ENCODE measurements at regions not wholly inside any gene's neighbourhood (a gene's known extent, or its start where the extent isn't known, plus 50 kb on each side); places are given as distances from the start of the nearest gene placed in this dataset.

DNA sequence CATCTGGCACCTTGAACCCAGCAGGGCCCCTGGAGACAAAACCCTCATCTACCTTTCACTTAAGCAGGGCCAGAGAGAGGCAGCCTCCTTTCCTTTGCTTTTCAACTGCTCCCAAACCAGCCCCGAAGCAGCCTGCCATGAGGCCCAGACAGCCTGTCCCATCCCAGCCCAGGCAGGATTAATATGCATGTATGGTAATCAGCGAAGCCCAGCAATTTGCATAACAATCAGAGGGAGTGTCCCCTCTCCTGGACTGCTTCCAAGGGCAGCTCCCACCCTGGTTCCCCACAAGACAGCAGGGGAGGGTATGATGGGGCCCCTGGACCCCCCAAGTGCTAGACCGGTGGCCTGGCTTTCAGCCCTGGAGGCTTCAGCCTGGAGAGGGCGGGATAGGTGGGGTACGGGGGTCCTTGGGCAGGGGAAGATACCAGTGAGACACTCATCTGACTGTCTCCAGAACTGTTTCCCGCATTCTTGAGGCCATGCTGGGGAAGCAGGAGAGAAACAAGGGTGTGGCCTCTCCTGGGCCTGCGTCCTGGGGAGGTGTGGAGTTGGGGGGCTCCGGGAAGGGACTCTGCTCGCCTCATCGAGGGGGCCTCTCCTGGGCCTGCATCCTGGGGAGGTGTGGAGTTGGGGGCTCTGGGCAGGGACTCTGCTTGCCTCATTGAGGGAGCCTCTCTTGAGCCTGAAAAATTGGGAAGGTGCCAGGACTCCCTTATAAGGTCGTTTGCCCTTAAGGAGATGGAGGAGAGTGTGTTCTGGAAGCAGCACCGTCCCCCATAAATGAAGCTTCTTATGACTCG lies 93.2 kb upstream of the PRR5 start:
- Histone ChIP-seq H3K4me1 (no peaks in the 10 kb centered on the region), H3K27ac (no peak overlapping the region), H3K9me3 (no peaks in the 10 kb centered on the region), H3K36me3 (no peaks in the 10 kb centered on the region), H3K4me3 (replicated peaks in 1 of 3) (no peak overlapping the region), H3K27me3 (no peaks in the 10 kb centered on the region)
- TF ChIP-seq, protein P1, sequence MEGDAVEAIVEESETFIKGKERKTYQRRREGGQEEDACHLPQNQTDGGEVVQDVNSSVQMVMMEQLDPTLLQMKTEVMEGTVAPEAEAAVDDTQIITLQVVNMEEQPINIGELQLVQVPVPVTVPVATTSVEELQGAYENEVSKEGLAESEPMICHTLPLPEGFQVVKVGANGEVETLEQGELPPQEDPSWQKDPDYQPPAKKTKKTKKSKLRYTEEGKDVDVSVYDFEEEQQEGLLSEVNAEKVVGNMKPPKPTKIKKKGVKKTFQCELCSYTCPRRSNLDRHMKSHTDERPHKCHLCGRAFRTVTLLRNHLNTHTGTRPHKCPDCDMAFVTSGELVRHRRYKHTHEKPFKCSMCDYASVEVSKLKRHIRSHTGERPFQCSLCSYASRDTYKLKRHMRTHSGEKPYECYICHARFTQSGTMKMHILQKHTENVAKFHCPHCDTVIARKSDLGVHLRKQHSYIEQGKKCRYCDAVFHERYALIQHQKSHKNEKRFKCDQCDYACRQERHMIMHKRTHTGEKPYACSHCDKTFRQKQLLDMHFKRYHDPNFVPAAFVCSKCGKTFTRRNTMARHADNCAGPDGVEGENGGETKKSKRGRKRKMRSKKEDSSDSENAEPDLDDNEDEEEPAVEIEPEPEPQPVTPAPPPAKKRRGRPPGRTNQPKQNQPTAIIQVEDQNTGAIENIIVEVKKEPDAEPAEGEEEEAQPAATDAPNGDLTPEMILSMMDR (IDR thresholded peaks at IDR 0.05): no peak
- no peak for TF ChIP-seq POLR2A (IDR thresholded peaks at IDR 0.05)
- 36 to 49% methylated on average over 10 of the region's 13 CpGs for WGBS, 2 donors
- intact Hi-C loops (cut with DNase I): no loop called here
- DNase-seq: no peak

DNA sequence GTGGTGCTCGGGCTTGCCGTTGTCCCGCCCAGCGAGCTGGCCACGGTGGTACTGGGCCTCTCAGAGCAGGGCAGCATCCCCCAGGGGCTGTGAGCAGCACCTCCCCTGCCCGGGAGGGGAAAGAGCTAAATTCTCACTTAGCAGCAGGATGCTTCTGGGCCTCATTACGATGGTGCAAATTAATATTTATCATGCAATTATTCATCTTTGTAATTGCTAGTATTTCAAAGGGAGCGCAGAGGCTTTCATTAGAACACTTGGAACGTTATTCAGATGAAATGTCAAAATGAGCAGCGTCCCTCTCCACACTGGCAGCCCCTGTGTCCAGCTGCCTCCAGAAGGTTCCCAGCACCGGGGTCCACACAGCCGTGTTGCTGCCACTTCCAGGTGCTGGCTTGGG lies 95.9 kb upstream of the PRR5 start:
- H3K27ac ChIP-seq: no peak overlapping the region
- TF ChIP-seq POLR2A (IDR thresholded peaks at IDR 0.05): no peak
- TF ChIP-seq, protein P1 (IDR thresholded peaks at IDR 0.05): no peak
- no peak overlapping the region for H3K4me3 ChIP-seq (replicated peaks in 1 of 3)
- WGBS, 2 donors: 66 to 67% methylated on average over 10 to 12 of the region's 12 CpGs
- H3K9me3 ChIP-seq: no peaks in the 10 kb centered on the region
- intact Hi-C loops (cut with DNase I): no loop called here
- H3K27me3 ChIP-seq: no peaks in the 10 kb centered on the region
- DNase-seq: no peak
- H3K4me1 ChIP-seq: no peaks in the 10 kb centered on the region
- no peaks in the 10 kb centered on the region for H3K36me3 ChIP-seq

DNA sequence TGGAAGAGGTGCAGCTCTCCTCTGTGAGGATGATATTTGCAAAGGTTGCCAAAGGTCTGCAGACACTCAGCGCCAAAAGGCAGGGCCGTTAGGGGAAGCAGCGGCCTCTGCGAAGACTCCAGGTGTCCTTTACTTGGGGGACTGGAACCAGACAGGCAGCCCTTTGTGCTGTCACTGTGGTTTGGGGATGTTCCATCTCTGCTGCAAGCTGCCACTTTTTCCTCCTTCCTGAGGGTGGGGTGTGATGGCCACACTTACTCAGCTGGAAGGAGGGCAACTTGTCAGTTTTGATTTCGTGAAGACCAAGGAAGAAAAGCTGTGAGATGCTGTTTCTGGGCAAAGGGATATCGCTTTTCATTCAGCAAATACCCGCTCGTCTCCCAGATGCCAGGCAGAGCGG lies 96.5 kb upstream of the PRR5 start:
- no peaks in the 10 kb centered on the region for H3K27me3 ChIP-seq
- no peak for DNase-seq
- WGBS, 2 donors: 70 to 73% methylated on average over 7 to 9 of the region's 9 CpGs

DNA sequence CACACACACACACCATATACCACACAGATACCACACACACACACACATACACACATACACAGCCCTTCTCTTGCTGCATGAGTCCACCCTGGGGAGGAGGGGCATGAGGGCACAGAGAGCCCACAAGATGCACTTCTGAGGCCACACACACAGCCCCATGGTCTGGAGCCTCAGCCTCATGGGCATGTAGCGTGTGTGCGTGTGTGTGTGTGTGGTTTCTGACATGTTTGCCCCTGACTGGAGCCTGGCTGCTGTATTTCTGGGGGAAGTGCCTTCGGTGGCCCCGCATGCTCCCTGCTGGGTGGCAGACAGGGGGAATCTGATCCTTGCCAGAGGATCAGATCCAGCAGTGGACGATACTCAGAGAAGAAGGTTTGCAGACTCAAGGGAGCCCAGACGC lies 97.0 kb upstream of the PRR5 start:
- Histone ChIP-seq H3K27me3 (no peaks in the 10 kb centered on the region), H3K27ac (no peak overlapping the region), H3K4me3 (replicated peaks in 1 of 3) (no peak overlapping the region), H3K36me3 (no peaks in the 10 kb centered on the region), H3K9me3 (no peaks in the 10 kb centered on the region), H3K4me1 (no peaks in the 10 kb centered on the region)
- 72 to 75% methylated on average over 6 of the region's 6 CpGs for WGBS, 2 donors
- no peak for DNase-seq
- intact Hi-C loops (cut with DNase I): no loop called here
- TF ChIP-seq, protein P1 (IDR thresholded peaks at IDR 0.05): no peak
- no peak for TF ChIP-seq POLR2A (IDR thresholded peaks at IDR 0.05)

More for the DNA sequence above, 96.5 kb upstream of the PRR5 start:
- no peaks in the 10 kb centered on the region for H3K36me3 ChIP-seq
- no peak overlapping the region for H3K27ac ChIP-seq
- H3K9me3 ChIP-seq: no peaks in the 10 kb centered on the region
- intact Hi-C loops (cut with DNase I): no loop called here
- H3K4me1 ChIP-seq: no peaks in the 10 kb centered on the region
- no peak for TF ChIP-seq POLR2A (IDR thresholded peaks at IDR 0.05)
- TF ChIP-seq, protein P1 (IDR thresholded peaks at IDR 0.05): no peak
- H3K4me3 ChIP-seq (replicated peaks in 1 of 3): no peak overlapping the region

DNA sequence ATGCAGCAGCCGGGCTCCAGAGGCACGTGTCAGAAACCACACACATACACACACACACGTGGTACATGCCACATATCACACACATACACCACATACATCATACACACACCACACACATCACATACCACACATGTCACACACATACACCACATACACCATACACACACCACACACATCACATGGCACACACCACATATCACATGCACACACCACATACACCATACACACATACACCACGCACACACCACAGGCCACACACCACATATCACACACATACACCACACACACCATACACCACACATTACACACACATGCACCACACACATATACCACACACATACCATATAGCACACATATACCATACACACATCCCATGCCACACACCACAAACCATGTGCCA lies 97.5 kb upstream of the PRR5 start:
- DNase-seq: no peak
- Histone ChIP-seq H3K27me3 (no peaks in the 10 kb centered on the region), H3K9me3 (no peaks in the 10 kb centered on the region), H3K36me3 (no peaks in the 10 kb centered on the region), H3K27ac (no peak overlapping the region), H3K4me1 (no peaks in the 10 kb centered on the region), H3K4me3 (replicated peaks in 1 of 3) (no peak overlapping the region)
- 82 to 86% methylated on average over 4 of the region's 4 CpGs for WGBS, 2 donors
- TF ChIP-seq POLR2A (IDR thresholded peaks at IDR 0.05): no peak
- TF ChIP-seq, protein P1 (IDR thresholded peaks at IDR 0.05): no peak
- intact Hi-C loops (cut with DNase I): no loop called here
